Activated CD8-positive, alpha-beta T cell treated with anti-CD3 and anti-CD28 coated beads for 36 hours (primary cell): ENCODE measurements at regions not wholly inside any gene's neighbourhood (a gene's known extent, or its start where the extent isn't known, plus 50 kb on each side); places are given as distances from the start of the nearest gene placed in this dataset.

Experiments used
- ATAC-seq: fragments of 200-7000 bp; cut with Tn5 transposase; one replicate; pipeline ENCODE4 v1.10.0; 2021; ENCODE audit warnings: mild to moderate bottlenecking, moderate library complexity
- CTCF ChIA-PET: fragments of 350-600 bp; sonication (Branson Sonifier 250); formaldehyde crosslinking; loops from one replicate; lab custom pipeline; 2021; ENCODE audit warnings: antibody characterized with exemption; lab: Charles Lee
- POLR2A ChIA-PET: fragments of 350-600 bp; sonication (Branson Sonifier 250); formaldehyde crosslinking; loops from one replicate; lab custom pipeline; 2021; ENCODE audit warnings: antibody characterized with exemption; lab: Charles Lee
- DNase-seq: peaks from one replicate; pipeline ENCODE4 v3.0.0-alpha.2; 2020
- H3K27ac Mint-ChIP-seq: one replicate; pipeline ENCODE4 v1.8.0; 2021; ENCODE audit warnings: mild to moderate bottlenecking, mixed read lengths
- H3K27me3 Mint-ChIP-seq: one replicate; pipeline ENCODE4 v1.8.0; 2021; ENCODE audit warnings: mixed read lengths
- H3K36me3 Mint-ChIP-seq: one replicate; pipeline ENCODE4 v1.8.0; 2021; ENCODE audit warnings: low read depth, mixed read lengths
- H3K4me1 Mint-ChIP-seq: one replicate; pipeline ENCODE4 v1.8.0; 2021; ENCODE audit warnings: low read depth, mixed read lengths
- H3K4me3 Mint-ChIP-seq: one replicate; pipeline ENCODE4 v1.8.0; 2021; ENCODE audit warnings: mild to moderate bottlenecking, moderate library complexity, mixed read lengths
- H3K9me3 Mint-ChIP-seq: one replicate; pipeline ENCODE4 v1.8.0; 2021; ENCODE audit warnings: mixed read lengths
- CTCF ChIP-seq: fragments of 200-600 bp; IDR thresholded peaks from one replicate; pipeline ENCODE4 v1.8.0; 2022; ENCODE audit warnings: antibody characterized with exemption, mild to moderate bottlenecking
- intact Hi-C: fragments of 100-400 bp; cut with micrococcal nuclease; formaldehyde crosslinking; loops from one replicate; pipeline ENCODE4 v1.10.0; 2022

GRCh38 chr2:65495251-65495877 lies 63.0 kb upstream of the SPRED2 start:
- DNase-seq (no peak), ATAC-seq (no peak)
- CTCF ChIA-PET, result no interaction called here
- Mint-ChIP-seq H3K9me3 (no peaks in the 10 kb centered on the region), H3K36me3 (no peaks in the 10 kb centered on the region), H3K27me3 (peaks cover 4% of the 10 kb centered on the region), H3K4me1 (no peaks in the 10 kb centered on the region), H3K27ac (no peak overlapping the region), H3K4me3 (no peak overlapping the region)
- intact Hi-C loops, result no loop called here
- no peak for TF ChIP-seq CTCF
- POLR2A ChIA-PET, result no interaction called here

- DNase-seq, result no peak
- no peak for TF ChIP-seq CTCF
- ChIA-PET POLR2A (no interaction called here), CTCF (no interaction called here)
- H3K27me3 Mint-ChIP-seq, result peaks cover 4% of the 10 kb centered on the region
- ATAC-seq, result no peak
- intact Hi-C loops, result no loop called here
- no peaks in the 10 kb centered on the region for H3K36me3 Mint-ChIP-seq
- no peaks in the 10 kb centered on the region for H3K9me3 Mint-ChIP-seq
- H3K4me3 Mint-ChIP-seq, result no peak overlapping the region
- H3K27ac Mint-ChIP-seq, result no peak overlapping the region
- no peaks in the 10 kb centered on the region for H3K4me1 Mint-ChIP-seq
These were observed 61.7 kb upstream of the SPRED2 start for GRCh38 chr2:65494078-65494477.

GRCh38 chr2:65491381-65491905 lies 59.0 kb upstream of the SPRED2 start:
- Mint-ChIP-seq H3K9me3 (peaks cover 1% of the 10 kb centered on the region), H3K27ac (no peak overlapping the region), H3K4me3 (no peak overlapping the region), H3K36me3 (no peaks in the 10 kb centered on the region), H3K27me3 (no peaks in the 10 kb centered on the region), H3K4me1 (no peaks in the 10 kb centered on the region)
- ChIA-PET CTCF (no interaction called here), POLR2A (no interaction called here)
- DNase-seq, result no peak
- intact Hi-C loops, result no loop called here
- no peak for TF ChIP-seq CTCF
- no peak for ATAC-seq

GRCh38 chr2:65490222-65490621 lies 57.8 kb upstream of the SPRED2 start:
- Mint-ChIP-seq H3K9me3 (peaks cover 1% of the 10 kb centered on the region), H3K36me3 (no peaks in the 10 kb centered on the region), H3K27me3 (no peaks in the 10 kb centered on the region), H3K4me3 (no peak overlapping the region), H3K27ac (no peak overlapping the region), H3K4me1 (no peaks in the 10 kb centered on the region)
- no peak for ATAC-seq
- TF ChIP-seq CTCF, result no peak
- ChIA-PET POLR2A (no interaction called here), CTCF (no interaction called here)
- intact Hi-C loops, result no loop called here
- no peak for DNase-seq

GRCh38 chr2:65489269-65489668 lies 56.9 kb upstream of the SPRED2 start:
- no peaks in the 10 kb centered on the region for H3K4me1 Mint-ChIP-seq
- no peak for TF ChIP-seq CTCF
- POLR2A ChIA-PET, result no interaction called here
- no peak for ATAC-seq
- intact Hi-C loops, result no loop called here
- H3K27me3 Mint-ChIP-seq, result no peaks in the 10 kb centered on the region
- H3K4me3 Mint-ChIP-seq, result no peak overlapping the region
- peaks cover 1% of the 10 kb centered on the region for H3K9me3 Mint-ChIP-seq
- no peak for DNase-seq
- no peaks in the 10 kb centered on the region for H3K36me3 Mint-ChIP-seq
- no peak overlapping the region for H3K27ac Mint-ChIP-seq
- CTCF ChIA-PET, result no interaction called here
